ENCODE measurements at regions not wholly inside any gene's neighbourhood (a gene's known extent, or its start where the extent isn't known, plus 50 kb on each side); places are given as distances from the start of the nearest gene placed in this dataset.

DNA sequence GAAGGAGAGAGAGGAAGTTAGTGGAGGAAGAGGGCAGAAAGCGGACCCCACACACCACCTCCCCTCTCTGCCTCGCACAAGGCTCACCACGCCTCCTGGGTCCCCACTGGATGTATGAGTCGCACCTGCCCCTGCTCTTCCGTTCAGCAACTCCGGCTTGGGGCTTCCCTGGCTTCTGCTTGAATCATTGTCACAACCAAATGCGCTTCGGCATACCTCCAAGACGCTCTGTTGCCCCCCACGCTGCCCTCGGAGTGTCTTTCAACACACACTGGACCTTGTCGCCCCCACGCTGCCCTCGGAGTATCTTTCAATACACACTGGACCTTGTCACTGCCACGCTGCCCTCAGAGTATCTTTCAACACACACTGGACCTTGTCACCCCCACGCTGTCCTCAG lies 247.2 kb downstream of the TEX29 start:
- TF ChIP-seq, protein P1, sequence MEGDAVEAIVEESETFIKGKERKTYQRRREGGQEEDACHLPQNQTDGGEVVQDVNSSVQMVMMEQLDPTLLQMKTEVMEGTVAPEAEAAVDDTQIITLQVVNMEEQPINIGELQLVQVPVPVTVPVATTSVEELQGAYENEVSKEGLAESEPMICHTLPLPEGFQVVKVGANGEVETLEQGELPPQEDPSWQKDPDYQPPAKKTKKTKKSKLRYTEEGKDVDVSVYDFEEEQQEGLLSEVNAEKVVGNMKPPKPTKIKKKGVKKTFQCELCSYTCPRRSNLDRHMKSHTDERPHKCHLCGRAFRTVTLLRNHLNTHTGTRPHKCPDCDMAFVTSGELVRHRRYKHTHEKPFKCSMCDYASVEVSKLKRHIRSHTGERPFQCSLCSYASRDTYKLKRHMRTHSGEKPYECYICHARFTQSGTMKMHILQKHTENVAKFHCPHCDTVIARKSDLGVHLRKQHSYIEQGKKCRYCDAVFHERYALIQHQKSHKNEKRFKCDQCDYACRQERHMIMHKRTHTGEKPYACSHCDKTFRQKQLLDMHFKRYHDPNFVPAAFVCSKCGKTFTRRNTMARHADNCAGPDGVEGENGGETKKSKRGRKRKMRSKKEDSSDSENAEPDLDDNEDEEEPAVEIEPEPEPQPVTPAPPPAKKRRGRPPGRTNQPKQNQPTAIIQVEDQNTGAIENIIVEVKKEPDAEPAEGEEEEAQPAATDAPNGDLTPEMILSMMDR (IDR thresholded peaks at IDR 0.05), result no peak
- TF ChIP-seq POLR2A (IDR thresholded peaks at IDR 0.05), result no peak

Data from body of pancreas (tissue), 4 donors.